ENCODE measurements at regions not wholly inside any gene's neighbourhood (a gene's known extent, or its start where the extent isn't known, plus 50 kb on each side); places are given as distances from the start of the nearest gene placed in this dataset.

DNA sequence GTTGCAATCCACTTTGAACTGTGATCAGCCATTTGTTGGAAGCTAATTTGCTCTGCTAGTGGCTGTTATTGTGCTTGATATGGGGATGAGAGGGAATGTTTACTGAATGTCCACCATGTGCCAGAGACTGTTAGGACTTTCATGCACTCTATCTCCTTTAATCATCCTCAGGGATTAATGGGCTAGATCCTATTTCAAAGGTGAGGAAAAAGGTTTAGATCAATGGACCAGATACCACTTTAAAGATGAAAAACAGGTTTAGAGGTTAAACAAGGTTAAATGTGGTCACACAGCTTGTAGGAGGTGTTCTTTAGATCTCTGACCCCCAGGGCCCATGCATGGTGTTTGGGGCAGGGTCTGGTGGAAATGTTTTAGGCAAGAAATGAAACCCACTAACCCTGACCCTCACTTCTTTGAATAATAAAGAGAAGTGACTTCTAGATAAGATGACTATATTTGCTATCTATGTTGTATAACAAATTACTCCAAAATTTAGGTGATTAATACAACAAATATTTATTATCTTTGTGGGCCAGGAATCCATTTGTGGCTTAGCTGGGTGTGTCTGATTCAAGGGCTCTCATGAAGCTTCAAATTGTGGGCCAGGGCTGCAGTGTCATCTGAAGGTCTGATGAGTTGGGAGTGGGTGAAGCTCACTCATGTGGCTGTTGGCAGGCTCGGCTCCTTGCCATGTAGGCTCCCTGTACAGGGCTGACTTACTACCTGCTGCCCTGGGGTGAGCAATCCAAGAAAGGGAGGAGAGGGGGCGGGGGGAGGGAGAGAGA is 127.8 kb upstream of the FOXA2 start:
- TF ChIP-seq, protein P1, sequence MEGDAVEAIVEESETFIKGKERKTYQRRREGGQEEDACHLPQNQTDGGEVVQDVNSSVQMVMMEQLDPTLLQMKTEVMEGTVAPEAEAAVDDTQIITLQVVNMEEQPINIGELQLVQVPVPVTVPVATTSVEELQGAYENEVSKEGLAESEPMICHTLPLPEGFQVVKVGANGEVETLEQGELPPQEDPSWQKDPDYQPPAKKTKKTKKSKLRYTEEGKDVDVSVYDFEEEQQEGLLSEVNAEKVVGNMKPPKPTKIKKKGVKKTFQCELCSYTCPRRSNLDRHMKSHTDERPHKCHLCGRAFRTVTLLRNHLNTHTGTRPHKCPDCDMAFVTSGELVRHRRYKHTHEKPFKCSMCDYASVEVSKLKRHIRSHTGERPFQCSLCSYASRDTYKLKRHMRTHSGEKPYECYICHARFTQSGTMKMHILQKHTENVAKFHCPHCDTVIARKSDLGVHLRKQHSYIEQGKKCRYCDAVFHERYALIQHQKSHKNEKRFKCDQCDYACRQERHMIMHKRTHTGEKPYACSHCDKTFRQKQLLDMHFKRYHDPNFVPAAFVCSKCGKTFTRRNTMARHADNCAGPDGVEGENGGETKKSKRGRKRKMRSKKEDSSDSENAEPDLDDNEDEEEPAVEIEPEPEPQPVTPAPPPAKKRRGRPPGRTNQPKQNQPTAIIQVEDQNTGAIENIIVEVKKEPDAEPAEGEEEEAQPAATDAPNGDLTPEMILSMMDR (IDR thresholded peaks at IDR 0.05) = no peak
- TF ChIP-seq EZH2 (IDR thresholded peaks at IDR 0.05; ENCODE audit: borderline replicate concordance, insufficient read depth, low read depth, low read length, poor library complexity, severe bottlenecking) = no peak
